ENCODE measurements at regions not wholly inside any gene's neighbourhood (a gene's known extent, or its start where the extent isn't known, plus 50 kb on each side); places are given as distances from the start of the nearest gene placed in this dataset.

DNA sequence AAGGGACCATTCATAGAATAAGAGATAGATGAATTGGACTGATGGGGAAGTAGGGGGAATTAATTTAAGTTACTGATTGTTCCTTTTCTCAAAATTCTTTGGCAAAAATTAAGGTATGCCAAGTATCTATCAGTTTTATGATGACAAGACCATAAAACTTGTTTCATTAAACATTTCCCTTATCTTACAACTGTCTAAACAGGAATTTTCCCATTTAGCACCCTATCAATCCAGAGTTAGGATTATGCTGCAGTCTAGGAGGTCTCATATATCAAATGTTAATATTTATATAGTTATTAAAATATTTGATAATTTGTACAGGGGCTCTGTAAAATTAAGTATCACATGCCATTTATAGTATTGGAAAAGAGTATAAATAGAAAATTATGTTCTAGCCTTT is 51.5 kb upstream of the ARID1B start:
- TF ChIP-seq GATA3 (IDR thresholded peaks at IDR 0.05; ENCODE audit: low read depth, low read length) (no peak), GATA2 (IDR thresholded peaks at IDR 0.05; ENCODE audit: low read depth, low read length) (no peak)

DNA sequence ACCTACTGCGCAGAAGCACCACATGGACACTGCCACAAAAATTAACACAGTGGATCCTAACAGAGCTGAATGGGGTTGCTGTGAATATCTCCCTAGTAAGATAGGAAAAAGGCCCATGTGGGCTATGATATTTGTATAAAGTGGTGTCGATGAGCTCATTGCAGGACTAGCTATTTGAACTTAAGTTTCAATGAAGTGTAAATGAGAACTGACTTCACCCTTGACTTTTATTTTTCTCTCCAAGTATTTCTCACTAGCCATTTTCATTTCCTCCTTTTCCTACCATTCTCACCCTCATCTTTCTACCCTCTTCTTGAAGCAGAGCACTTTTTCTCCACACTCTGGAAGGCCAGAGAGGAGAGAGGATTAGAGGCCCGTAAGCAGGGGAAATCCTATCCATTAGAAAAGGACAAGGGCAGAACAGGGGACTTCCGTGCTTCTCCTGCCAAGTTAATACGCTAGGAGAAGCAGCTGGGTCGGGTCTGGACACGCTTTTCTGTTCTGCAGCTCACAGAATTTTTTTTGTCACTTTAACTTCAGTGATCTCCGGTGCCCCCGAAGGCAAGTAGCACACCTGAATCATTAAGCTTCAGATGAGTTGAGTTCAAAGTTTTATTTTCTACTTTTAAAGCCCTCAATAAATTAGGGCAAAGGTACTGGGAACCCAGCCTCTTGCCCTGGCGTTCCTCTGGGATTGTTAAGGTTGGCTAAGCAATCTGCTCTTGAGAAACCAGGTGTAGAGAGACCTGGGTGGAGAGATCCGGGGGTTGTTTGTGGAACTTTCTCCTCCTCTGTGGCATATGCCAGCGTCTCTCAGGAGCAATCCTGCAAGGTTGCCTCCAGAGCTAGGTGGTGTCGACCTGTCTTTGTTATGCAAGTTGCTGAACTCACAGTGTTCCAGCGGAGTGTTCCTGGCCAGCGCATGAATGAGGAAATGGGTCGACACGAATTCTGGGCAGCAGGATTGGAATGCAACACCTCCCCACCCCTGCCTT is 56.2 kb upstream of the ARID1B start:
- TF ChIP-seq GATA2 (IDR thresholded peaks at IDR 0.05; ENCODE audit: low read depth, low read length), result no peak
- TF ChIP-seq GATA3 (IDR thresholded peaks at IDR 0.05; ENCODE audit: low read depth, low read length), result no peak

DNA sequence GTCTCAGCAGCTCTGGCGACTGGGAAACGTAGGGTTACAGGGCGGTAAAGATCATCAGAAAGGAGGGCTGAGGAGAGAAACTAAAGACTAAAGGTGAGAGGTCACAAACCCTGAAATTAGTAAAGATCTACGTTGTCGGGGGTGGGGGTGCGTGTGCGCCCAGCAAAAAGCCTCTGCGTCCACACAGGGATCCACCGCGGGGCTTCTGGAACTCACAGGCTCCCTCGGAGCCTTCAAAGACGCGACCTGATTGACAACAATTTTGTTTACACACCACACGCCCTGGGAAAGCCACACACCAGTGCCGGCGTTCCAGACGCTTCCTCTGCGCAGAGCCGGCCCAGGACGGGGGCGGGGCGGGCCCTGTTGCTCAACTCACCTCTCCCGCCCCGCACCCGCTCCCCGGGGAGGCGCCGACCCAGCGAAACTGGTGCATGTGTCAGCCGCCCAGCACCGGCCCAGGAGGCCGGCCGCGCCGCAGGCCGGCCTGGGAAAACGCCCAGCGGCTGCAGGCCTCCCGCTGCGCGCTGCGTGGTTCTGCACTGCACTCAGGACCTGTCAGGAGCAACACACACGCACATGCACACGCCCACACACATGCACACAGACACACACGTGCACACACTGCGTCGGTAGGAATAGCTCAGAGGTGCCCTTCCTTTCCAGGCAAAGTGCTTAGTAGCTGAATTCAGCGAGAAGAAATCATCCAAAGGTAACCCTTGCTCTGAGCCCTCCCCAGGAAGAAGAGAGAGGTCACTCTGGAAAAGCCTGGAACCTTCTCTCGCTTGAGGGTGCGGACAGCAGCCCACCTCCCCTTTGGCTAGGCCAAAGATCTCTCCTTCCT is 57.2 kb upstream of the ARID1B start:
- no peak for TF ChIP-seq GATA3 (IDR thresholded peaks at IDR 0.05; ENCODE audit: low read depth, low read length)
- no peak for TF ChIP-seq GATA2 (IDR thresholded peaks at IDR 0.05; ENCODE audit: low read depth, low read length)

DNA sequence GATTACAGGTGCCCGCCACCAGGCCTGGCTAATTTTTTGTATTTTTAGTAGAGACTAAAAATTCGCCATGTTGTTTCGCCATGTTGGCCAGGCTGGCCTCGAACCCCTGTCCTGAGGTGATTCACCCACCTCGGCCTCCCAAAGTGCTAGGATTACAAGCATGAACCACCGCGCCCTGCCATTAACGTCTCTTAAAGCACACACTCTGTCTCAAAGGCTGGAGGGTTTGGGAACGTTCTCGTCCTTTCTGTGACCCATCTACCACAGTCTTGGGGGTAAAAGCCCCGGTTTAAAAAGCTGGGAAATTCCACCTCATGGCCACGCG is 57.8 kb upstream of the ARID1B start:
- TF ChIP-seq GATA3 (IDR thresholded peaks at IDR 0.05; ENCODE audit: low read depth, low read length) (no peak), GATA2 (IDR thresholded peaks at IDR 0.05; ENCODE audit: low read depth, low read length) (no peak)

DNA sequence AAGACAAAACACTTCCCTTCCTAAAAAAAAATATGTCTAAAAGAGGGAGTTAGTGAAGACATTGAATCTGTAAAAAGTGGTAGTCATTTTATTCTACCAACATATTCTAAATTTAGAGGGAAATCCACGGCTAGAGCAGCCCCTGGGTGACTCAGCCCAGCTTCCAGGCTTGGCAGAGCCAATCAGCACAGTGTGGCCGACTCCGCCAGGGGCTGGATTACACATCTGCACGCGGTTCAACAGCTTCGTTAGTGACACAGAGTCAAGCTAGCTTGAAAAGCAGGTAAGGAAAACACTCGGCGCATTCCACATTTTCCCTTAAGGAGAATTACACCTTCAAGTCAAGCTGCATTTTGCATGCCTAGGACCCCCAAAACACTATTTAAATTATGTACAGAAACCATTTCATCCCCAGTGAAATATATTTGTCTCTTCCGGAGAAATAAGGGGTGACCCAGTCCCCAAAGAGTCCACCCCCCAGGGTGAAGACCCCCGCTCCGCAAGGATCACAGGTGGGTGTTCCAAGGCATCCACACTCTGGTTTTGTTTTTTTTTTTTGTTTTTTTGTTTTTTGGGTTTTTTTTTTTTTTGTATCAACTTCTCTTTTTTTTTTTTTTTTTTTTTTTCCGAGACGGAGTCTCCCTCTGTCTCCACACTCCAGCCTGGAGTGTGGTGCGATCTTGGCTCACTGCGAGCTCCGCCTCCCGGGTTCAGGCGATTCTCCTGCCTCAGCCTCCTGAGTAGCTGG is 58.4 kb upstream of the ARID1B start:
- no peak for TF ChIP-seq GATA2 (IDR thresholded peaks at IDR 0.05; ENCODE audit: low read depth, low read length)
- no peak for TF ChIP-seq GATA3 (IDR thresholded peaks at IDR 0.05; ENCODE audit: low read depth, low read length)

DNA sequence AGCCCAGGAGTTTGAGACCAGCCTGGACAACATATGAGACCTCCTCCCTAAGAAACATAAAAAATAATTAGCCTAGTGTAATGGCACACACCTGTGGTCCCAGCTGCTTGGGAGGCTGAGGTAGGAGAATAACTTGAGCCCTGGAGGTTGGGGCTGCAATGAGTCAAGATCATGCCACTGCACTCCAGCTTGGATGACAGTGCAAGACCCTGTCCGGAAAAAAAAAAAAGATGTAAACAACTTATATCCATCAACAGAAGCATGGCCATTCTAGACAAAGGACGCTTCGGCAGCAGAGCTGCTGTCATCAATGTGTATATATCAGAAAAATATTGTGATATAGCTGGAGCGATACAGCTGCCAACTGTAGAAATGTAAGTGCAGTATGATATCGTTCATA is 59.6 kb upstream of the ARID1B start:
- TF ChIP-seq GATA3 (IDR thresholded peaks at IDR 0.05; ENCODE audit: low read depth, low read length) (no peak), GATA2 (IDR thresholded peaks at IDR 0.05; ENCODE audit: low read depth, low read length) (no peak)

DNA sequence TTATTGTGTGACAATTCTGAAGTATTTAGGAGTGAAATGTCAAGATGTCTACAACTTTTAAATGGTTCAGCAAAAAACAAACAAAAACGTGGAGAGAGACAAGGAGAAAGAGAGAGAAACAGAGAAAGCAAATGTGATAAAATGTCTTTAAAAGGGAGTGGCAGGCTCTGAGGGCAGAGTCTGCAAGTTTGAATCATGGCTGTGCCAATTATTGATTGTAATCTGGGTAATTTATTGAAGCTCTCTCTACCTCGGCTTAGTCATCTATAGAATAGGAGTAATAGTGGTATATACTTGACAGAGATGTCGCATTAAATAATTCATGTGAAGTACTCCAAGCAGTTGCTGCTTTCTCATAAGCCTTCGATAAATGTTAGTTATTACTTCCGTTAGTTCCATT is 61.3 kb upstream of the ARID1B start:
- TF ChIP-seq GATA2 (IDR thresholded peaks at IDR 0.05; ENCODE audit: low read depth, low read length) (no peak), GATA3 (IDR thresholded peaks at IDR 0.05; ENCODE audit: low read depth, low read length) (no peak)

DNA sequence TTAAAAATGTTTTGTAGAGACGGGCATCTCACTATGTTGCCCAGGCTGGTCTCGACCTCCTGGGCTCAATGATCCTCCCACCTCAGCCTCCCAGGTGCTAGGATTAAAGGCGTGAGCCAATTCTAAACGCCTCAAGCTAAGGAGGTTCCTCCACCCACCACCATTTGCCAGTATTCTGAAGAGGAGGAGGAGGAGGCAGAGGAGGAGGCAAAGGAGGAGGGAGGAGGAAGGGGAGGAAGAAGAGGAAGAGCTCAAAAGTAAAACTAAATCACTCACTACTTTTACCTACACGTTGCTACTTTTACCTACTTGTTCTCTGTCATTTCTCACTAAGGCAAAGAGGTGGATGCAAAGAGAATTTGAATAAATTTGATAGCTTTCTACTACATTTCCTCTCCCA is 63.6 kb upstream of the ARID1B start:
- TF ChIP-seq GATA2 (IDR thresholded peaks at IDR 0.05; ENCODE audit: low read depth, low read length), result no peak
- no peak for TF ChIP-seq GATA3 (IDR thresholded peaks at IDR 0.05; ENCODE audit: low read depth, low read length)

DNA sequence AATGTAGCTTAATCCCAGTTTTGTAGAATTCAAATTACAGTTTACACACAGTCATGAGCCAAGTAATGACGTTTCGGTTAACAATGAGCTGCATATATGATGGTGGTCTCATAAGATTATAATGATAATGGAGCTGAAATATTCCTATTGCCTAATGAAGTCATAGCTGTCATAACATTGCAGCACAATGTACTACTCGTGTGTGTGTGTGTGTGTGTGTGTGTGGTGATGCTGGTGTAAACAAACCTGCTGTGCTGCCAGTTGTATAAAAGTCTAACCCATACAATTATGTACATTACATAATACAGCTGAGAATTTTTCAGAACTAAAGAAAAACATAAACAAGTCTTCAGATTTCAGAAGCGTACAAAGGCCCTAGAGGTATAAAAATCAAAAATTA is 66.7 kb upstream of the ARID1B start:
- TF ChIP-seq GATA3 (IDR thresholded peaks at IDR 0.05; ENCODE audit: low read depth, low read length) (no peak), GATA2 (IDR thresholded peaks at IDR 0.05; ENCODE audit: low read depth, low read length) (no peak)

DNA sequence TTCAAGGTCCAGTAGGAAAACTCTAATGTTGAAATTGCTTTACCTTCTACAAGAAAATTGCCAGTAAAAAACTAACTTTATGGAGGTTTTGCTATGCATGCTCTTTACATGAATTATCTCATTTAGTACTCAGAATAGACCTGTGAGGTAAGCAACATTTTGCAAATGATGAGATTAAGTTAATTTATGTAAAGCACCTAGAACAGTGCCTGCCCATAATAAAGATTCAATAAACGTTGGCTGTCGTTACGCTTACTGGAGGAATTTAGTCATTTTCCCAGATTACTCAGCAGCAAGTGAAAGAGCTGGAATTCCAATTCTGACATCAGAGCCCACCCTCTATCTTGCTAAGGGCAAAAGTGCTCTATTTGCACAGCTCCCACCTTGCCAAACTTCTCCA is 69.4 kb upstream of the ARID1B start:
- TF ChIP-seq GATA3 (IDR thresholded peaks at IDR 0.05; ENCODE audit: low read depth, low read length) (no peak), GATA2 (IDR thresholded peaks at IDR 0.05; ENCODE audit: low read depth, low read length) (no peak)

DNA sequence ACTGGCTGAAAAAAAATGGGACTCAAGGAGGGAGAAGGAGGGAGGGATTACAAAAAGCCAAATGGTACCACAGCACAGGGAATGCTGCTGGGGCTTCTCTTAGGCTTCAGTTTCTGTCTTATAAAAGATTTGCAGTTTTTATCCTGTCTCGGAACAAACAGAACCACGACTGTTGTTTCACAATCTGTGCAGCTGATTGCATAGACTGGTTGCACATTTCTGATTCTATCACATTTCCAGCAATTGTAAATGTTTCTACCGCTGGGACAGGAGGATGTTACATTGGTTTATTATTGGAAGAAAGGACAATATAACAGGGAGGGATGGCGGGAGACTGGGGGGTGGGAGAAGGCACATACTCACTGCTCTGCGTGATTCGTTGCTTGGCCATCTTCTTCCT is 73.5 kb upstream of the ARID1B start:
- TF ChIP-seq GATA2 (IDR thresholded peaks at IDR 0.05; ENCODE audit: low read depth, low read length) (no peak), GATA3 (IDR thresholded peaks at IDR 0.05; ENCODE audit: low read depth, low read length) (no peak)

DNA sequence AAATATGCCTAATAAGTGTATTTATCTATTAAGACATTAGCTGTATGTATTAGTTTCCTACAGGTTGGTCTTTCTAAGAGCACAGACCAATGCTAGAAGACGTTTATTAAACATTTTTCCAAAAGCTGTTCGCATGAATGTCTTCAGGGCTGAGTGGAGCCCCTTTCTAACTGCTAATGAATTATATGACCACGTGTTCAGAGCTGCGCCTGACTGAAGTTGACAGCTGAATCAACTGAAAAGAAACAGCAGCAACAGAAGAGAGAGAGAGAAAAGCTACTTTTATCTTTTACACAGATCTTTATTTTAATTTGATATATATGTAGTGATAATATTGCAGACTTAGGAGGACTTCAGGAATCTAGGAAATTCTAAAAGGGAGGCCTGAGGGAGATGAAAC is 75.2 kb upstream of the ARID1B start:
- TF ChIP-seq GATA3 (IDR thresholded peaks at IDR 0.05; ENCODE audit: low read depth, low read length) (no peak), GATA2 (IDR thresholded peaks at IDR 0.05; ENCODE audit: low read depth, low read length) (no peak)

DNA sequence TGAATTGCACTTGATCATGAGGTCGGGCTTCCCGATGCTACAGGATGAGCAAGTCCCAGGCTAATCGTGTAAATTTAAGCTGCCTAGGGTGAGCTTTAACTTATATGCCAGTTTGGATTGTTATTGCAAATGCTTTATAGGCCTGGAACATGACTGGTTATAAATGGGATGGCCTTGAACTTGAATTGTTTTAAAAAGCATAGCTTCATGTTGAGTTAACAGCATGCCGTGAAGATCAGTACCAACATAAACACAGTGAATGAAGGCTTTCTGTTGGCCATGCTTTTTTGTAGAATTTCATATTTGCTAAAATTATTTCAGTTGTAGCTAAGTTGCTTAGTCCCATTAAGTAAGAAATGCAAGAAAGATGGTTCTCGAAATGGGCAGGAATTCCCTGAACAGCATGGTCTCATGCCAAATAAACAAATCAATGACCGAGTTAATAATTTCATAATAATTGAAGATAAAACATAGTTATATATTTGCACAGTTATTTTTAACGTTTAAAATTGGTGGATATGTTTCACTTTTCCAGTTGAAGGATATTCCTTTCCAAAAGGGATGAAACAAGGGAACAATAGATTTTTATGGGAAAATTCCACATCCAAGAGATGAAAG is 76.6 kb upstream of the ARID1B start:
- TF ChIP-seq GATA2 (IDR thresholded peaks at IDR 0.05; ENCODE audit: low read depth, low read length) (no peak), GATA3 (IDR thresholded peaks at IDR 0.05; ENCODE audit: low read depth, low read length) (no peak)

DNA sequence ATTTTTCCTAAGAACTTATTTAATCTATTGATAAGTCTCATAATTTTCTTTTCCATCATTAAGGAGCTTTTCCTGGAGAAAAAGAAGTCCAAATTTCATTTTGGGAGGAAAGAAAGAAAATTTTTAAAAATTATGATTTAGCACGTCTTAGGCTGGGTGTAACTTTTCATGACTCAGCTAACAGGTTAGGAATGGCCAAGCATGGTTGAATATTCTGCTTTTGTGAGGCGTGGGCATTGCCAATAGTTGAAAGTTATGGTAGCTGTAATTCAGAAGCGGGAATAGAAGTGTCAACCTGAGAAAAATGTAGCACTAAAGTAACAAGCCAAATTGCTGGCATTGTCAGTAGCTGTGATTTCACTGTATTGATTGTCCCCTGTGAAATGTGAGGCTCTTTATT is 77.2 kb upstream of the ARID1B start:
- TF ChIP-seq GATA2 (IDR thresholded peaks at IDR 0.05; ENCODE audit: low read depth, low read length) (no peak), GATA3 (IDR thresholded peaks at IDR 0.05; ENCODE audit: low read depth, low read length) (no peak)
